H1 (cell line): ENCODE measurements at regions not wholly inside any gene's neighbourhood (a gene's known extent, or its start where the extent isn't known, plus 50 kb on each side); places are given as distances from the start of the nearest gene placed in this dataset.

Experiments
- CTCF ChIA-PET: fragments of 300-600 bp; sonication (Branson Sonifier 250); formaldehyde crosslinking; loops from one replicate; lab custom pipeline; 2021; ENCODE audit not compliant: partially characterized antibody; lab: Charles Lee
- POLR2A ChIA-PET: fragments of 300-600 bp; sonication (Branson Sonifier 250); formaldehyde crosslinking; loops from one replicate; lab custom pipeline; 2021; ENCODE audit warnings: inconsistent platforms; ENCODE audit not compliant: partially characterized antibody; lab: Charles Lee
- DNase-seq, 2 experiments: peaks; one replicate each; pipeline versions ENCODE4 v3.0.0 to v3.0.0-alpha.2; 2010 to 2022; ENCODE audit warnings: low spot score in 2 of 2, low read depth in 1 of 2, mixed read lengths in 1 of 2
- FAIRE-seq: peaks from 2 replicates; lab custom pipeline; 2011; peaks lifted over from hg19 to GRCh38; lab: Jason Lieb, UNC
- H2AFZ ChIP-seq: 2 replicates; pipeline ENCODE4 v1.8.1; 2012; ENCODE audit warnings: low read length, inconsistent platforms
- H2AK5ac ChIP-seq: 2 replicates; pipeline ENCODE4 v1.6.1; 2013; ENCODE audit warnings: low read depth, low read length
- H2BK120ac ChIP-seq: replicated peaks from 2 replicates; pipeline ENCODE3; 2013; ENCODE audit warnings: low read depth, low read length, inconsistent platforms
- H2BK12ac ChIP-seq: 2 replicates; pipeline ENCODE4 v1.6.1; 2013; ENCODE audit warnings: low read depth, low read length
- H2BK15ac ChIP-seq: 2 replicates; pipeline ENCODE4 v1.6.1; 2013; ENCODE audit warnings: low read length
- H2BK20ac ChIP-seq: 2 replicates; pipeline ENCODE4 v1.6.1; 2013; ENCODE audit warnings: low read length
- H2BK5ac ChIP-seq: 2 replicates; pipeline ENCODE4 v1.6.1; 2013; ENCODE audit warnings: low read depth, low read length
- H3K14ac ChIP-seq: 2 replicates; pipeline ENCODE4 v1.6.1; 2013; ENCODE audit warnings: inconsistent platforms; ENCODE audit not compliant: insufficient read length
- H3K18ac ChIP-seq: 2 replicates; pipeline ENCODE4 v1.6.1; 2013; ENCODE audit warnings: low read length; ENCODE audit errors: extremely low read depth
- H3K23ac ChIP-seq: 2 replicates; pipeline ENCODE4 v1.6.1; 2013; ENCODE audit warnings: inconsistent platforms; ENCODE audit not compliant: insufficient read length
- H3K23me2 ChIP-seq: 2 replicates; pipeline ENCODE4 v1.6.1; 2013; ENCODE audit warnings: low read depth, low read length
- H3K27ac ChIP-seq: 2 replicates; pipeline ENCODE4 v1.6.1; 2011; ENCODE audit warnings: low read depth, low read length, inconsistent platforms
- H3K27me3 ChIP-seq, 4 experiments: replicated peaks in 1 of 4; 1 replicate in 1 of 4; 2 replicates in 3 of 4; pipeline versions ENCODE4 v1.6.1 to v1.8.1; 2011 to 2013; ENCODE audit warnings: low read length in 3 of 4, mild to moderate bottlenecking in 3 of 4, inconsistent platforms in 2 of 4, mixed read lengths in 2 of 4, moderate library complexity in 1 of 4; ENCODE audit not compliant: control insufficient read depth in 3 of 4, insufficient read depth in 3 of 4; ENCODE audit errors: extremely low read depth in 1 of 4
- H3K36me3 ChIP-seq, 4 experiments: 2 replicates each; pipeline versions ENCODE4 v1.6.1 to v1.8.1; 2011 to 2013; ENCODE audit warnings: mild to moderate bottlenecking in 4 of 4, low read length in 3 of 4, moderate library complexity in 2 of 4, control low read depth in 1 of 4, inconsistent platforms in 1 of 4; ENCODE audit not compliant: insufficient read depth in 4 of 4, control insufficient read depth in 2 of 4
- H3K4ac ChIP-seq: replicated peaks from 2 replicates; pipeline ENCODE3; 2013; ENCODE audit warnings: low read length, low read depth, mixed read lengths, inconsistent platforms; ENCODE audit not compliant: insufficient read length
- H3K4me1 ChIP-seq, 4 experiments: replicated peaks in 1 of 4; 1 replicate in 1 of 4; 2 replicates in 3 of 4; pipeline versions ENCODE4 v1.6.1 to v1.8.1; 2011 to 2013; ENCODE audit warnings: low read length in 3 of 4, inconsistent platforms in 2 of 4, mixed read lengths in 1 of 4; ENCODE audit not compliant: insufficient read depth in 4 of 4, control insufficient read depth in 3 of 4
- H3K4me2 ChIP-seq, 2 experiments: 2 replicates each; pipeline versions ENCODE4 v1.6.1 to v1.8.1; 2011 to 2013; ENCODE audit warnings: low read depth in 2 of 2, low read length in 2 of 2, control low read depth in 1 of 2, inconsistent platforms in 1 of 2, mild to moderate bottlenecking in 1 of 2; ENCODE audit not compliant: insufficient read depth in 1 of 2
- H3K4me3 ChIP-seq, 4 experiments: fragments of 200-600, 300-600 bp in 1 of 4; sonication (generic), shearing (Covaris generic), sonication (Bioruptor Twin) in 1 of 4; 2 replicates each; pipeline versions ENCODE4 v1.5.1 to v1.8.1; 2011 to 2016; ENCODE audit warnings: low read length in 4 of 4, low read depth in 3 of 4, control low read depth in 2 of 4, inconsistent platforms in 2 of 4, mild to moderate bottlenecking in 2 of 4, mixed read lengths in 1 of 4, moderate library complexity in 1 of 4; ENCODE audit not compliant: insufficient read depth in 2 of 4; ENCODE audit errors: extremely low read depth in 1 of 4
- H3K56ac ChIP-seq: replicated peaks from 2 replicates; pipeline ENCODE3; 2013; ENCODE audit warnings: low read depth, mild to moderate bottlenecking, mixed read lengths, low read length, inconsistent platforms; ENCODE audit not compliant: insufficient read length
- H3K79me1 ChIP-seq: 2 replicates; pipeline ENCODE4 v1.6.1; 2013; ENCODE audit warnings: low read depth, low read length, control low read depth
- H3K79me2 ChIP-seq, 2 experiments: 2 replicates each; pipeline versions ENCODE4 v1.6.1 to v1.8.1; 2012 to 2013; ENCODE audit warnings: low read length in 2 of 2, mild to moderate bottlenecking in 2 of 2, inconsistent platforms in 1 of 2; ENCODE audit not compliant: insufficient read depth in 2 of 2, control insufficient read depth in 1 of 2
- H3K9ac ChIP-seq, 4 experiments: replicated peaks in 1 of 4; 1 replicate in 1 of 4; 2 replicates in 3 of 4; pipeline versions ENCODE4 v1.6.1 to v1.8.1; 2011 to 2013; ENCODE audit warnings: low read depth in 3 of 4, low read length in 3 of 4, control low read depth in 2 of 4, mild to moderate bottlenecking in 2 of 4, moderate library complexity in 2 of 4, inconsistent platforms in 1 of 4; ENCODE audit errors: extremely low read depth in 1 of 4
- H3K9me3 ChIP-seq, 2 experiments: 2 replicates each; pipeline versions ENCODE4 v1.6.1 to v1.8.1; 2012 to 2013; ENCODE audit warnings: mild to moderate bottlenecking in 2 of 2, moderate library complexity in 2 of 2, control low read depth in 1 of 2, inconsistent platforms in 1 of 2, low read depth in 1 of 2, low read length in 1 of 2, mixed read lengths in 1 of 2; ENCODE audit not compliant: insufficient read depth in 2 of 2
- H4K20me1 ChIP-seq, 2 experiments: replicated peaks in 1 of 2; 2 replicates each; pipeline versions ENCODE3 to v1.8.1; 2011 to 2013; ENCODE audit warnings: inconsistent platforms in 2 of 2, low read length in 2 of 2, mild to moderate bottlenecking in 1 of 2; ENCODE audit not compliant: insufficient read depth in 2 of 2, control insufficient read depth in 1 of 2
- H4K5ac ChIP-seq: 2 replicates; pipeline ENCODE4 v1.6.1; 2013; ENCODE audit warnings: low read length, low read depth, mixed read lengths, inconsistent platforms; ENCODE audit not compliant: insufficient read length
- H4K8ac ChIP-seq: 2 replicates; pipeline ENCODE4 v1.8.0; 2013; ENCODE audit warnings: mild to moderate bottlenecking, moderate library complexity, low read length, inconsistent platforms; ENCODE audit not compliant: insufficient read depth; ENCODE audit errors: extremely low read depth
- H4K91ac ChIP-seq: replicated peaks from 2 replicates; pipeline ENCODE3; 2013; ENCODE audit warnings: low read length, mixed read lengths, inconsistent platforms; ENCODE audit not compliant: insufficient read length
- EP300 ChIP-seq, 2 experiments: IDR thresholded peaks; 1 replicate in 1 of 2; 2 replicates in 1 of 2; pipeline ENCODE4 v1.6.1; 2011 to 2012; ENCODE audit warnings: low read depth in 2 of 2, low read length in 2 of 2, mild to moderate bottlenecking in 2 of 2, borderline replicate concordance in 1 of 2, inconsistent platforms in 1 of 2, moderate library complexity in 1 of 2
- JUND ChIP-seq: IDR thresholded peaks from 2 replicates; pipeline ENCODE4 v1.6.1; 2011; ENCODE audit warnings: mild to moderate bottlenecking, improper control_type of control experiment, low read length
- KDM1A ChIP-seq: fragments of 200-600, 300-600 bp; sonication (generic); IDR thresholded peaks from 2 replicates; pipeline ENCODE4 v1.7.1; 2016; ENCODE audit warnings: mild to moderate bottlenecking, low read length, borderline replicate concordance
- KDM5A ChIP-seq: fragments of 200-600 bp; IDR thresholded peaks from 2 replicates; pipeline ENCODE4 v1.7.1; 2012; ENCODE audit warnings: mild to moderate bottlenecking, low read length, inconsistent platforms, mixed read lengths
- POLR2A ChIP-seq, 2 experiments: IDR thresholded peaks; 1 replicate in 1 of 2; 2 replicates in 1 of 2; pipeline ENCODE4 v1.6.1; 2011; ENCODE audit warnings: low read depth in 2 of 2, low read length in 2 of 2, mild to moderate bottlenecking in 2 of 2; ENCODE audit errors: control extremely low read depth in 1 of 2
- SIN3A ChIP-seq, 2 experiments: IDR thresholded peaks in 1 of 2; conservative IDR thresholded peaks in 1 of 2; 2 replicates each; pipeline ENCODE4 v1.6.1; 2011 to 2012; ENCODE audit warnings: low read length in 2 of 2, improper control_type of control experiment in 1 of 2, low read depth in 1 of 2, mild to moderate bottlenecking in 1 of 2
- SIX5 ChIP-seq: IDR thresholded peaks from 2 replicates; pipeline ENCODE4 v1.6.1; 2011; ENCODE audit warnings: mild to moderate bottlenecking, low read depth, low read length
- SUZ12 ChIP-seq: fragments of 200-600 bp; sonication (generic); IDR thresholded peaks from 2 replicates; pipeline ENCODE4 v1.6.1; 2012; ENCODE audit warnings: mild to moderate bottlenecking, inconsistent platforms, low read length, moderate library complexity, mixed read lengths
- TAF7 ChIP-seq: optimal IDR thresholded peaks from 2 replicates; pipeline ENCODE3; 2011; ENCODE audit warnings: low read depth, mild to moderate bottlenecking, inconsistent platforms, low read length, moderate library complexity, borderline replicate concordance
- whole genome bisulfite sequencing, 2 experiments: shearing (Covaris generic) in 1 of 2; methylation state at CpG; one replicate each; pipeline versions ENCODE4 v1.1.6 to v1.1.7; 2013 to 2015; ENCODE audit warnings: low lambda C conversion rate in 2 of 2, mixed read lengths in 2 of 2, inconsistent platforms in 1 of 2, low coverage in 1 of 2, missing lambda C conversion rate in 1 of 2; ENCODE audit not compliant: insufficient replicate concordance in 2 of 2, insufficient coverage in 1 of 2, insufficient read length in 1 of 2; ENCODE audit errors: extremely low coverage in 1 of 2, missing lambda C conversion rate in 1 of 2; 5-methylcytosine and 5-hydroxymethylcytosine counted together
- TF ChIP-seq, protein P1 (sequence below): IDR thresholded peaks from 2 replicates; pipeline ENCODE4 v1.6.1; 2012; ENCODE audit warnings: inconsistent platforms

DNA sequence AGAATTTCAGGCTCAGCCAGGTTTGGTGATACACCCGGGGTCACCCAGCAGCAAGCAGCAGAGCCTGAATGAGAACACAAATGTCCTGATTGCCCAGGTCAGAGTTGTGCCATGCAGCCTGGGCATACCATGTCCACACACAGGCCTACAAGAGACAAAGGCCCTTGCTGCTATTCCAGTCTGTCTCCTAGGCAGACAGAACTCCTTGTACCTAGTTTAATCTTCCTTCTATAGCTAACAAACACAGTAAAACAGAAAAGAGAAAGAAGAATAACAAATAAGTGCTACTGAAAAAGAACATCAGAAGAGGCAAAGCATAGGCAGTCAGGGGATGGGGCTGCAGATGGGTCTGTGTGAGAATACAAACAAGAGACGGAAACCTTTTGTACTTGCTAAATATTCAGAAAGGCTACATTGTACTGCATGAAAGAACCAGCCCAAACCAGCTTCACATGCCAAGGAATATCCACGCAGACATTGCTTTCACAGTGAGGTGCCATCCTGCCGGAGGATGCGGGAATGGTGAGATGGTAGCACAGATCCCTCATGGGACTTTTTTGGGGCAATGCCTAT, 401.7 kb downstream of the OMA1 start:
- no peak overlapping the region for H4K5ac ChIP-seq
- no peak overlapping the region for H2BK15ac ChIP-seq
- no peak overlapping the region for H2BK12ac ChIP-seq
- no peak overlapping the region for H4K91ac ChIP-seq
- DNase-seq: no peak
- no peak overlapping the region for H2AFZ ChIP-seq
- no peak overlapping the region for H3K56ac ChIP-seq
- no peaks in the 10 kb centered on the region for H3K9me3 ChIP-seq
- peaks cover 0 to 3% (median 0%) of the 10 kb centered on the region in 4 experiments; a peak in 1 of 7 replicates for H3K4me1 ChIP-seq
- no peaks in the 10 kb centered on the region for H3K27me3 ChIP-seq
- no peaks in the 10 kb centered on the region for H3K79me1 ChIP-seq
- H3K9ac ChIP-seq: no peak overlapping the region
- ChIA-PET POLR2A (interaction anchor here (1.8 kb wide), 1 partner anchor 13 kb away, joined by 4 read pairs; no protein-coding TSS in a partner anchor), CTCF (interaction anchor here (0.6 to 3.3 kb wide), 3 partner anchors 10 to 312 kb away, joined by 3 to 28 read pairs (median 4); no protein-coding TSS in a partner anchor)
- H3K4me3 ChIP-seq: no peak overlapping the region
- H3K79me2 ChIP-seq: no peaks in the 10 kb centered on the region
- H2BK20ac ChIP-seq: no peak overlapping the region
- TF ChIP-seq SIX5 (no peak), KDM5A (no peak), TAF7 (no peak), KDM1A (no peak), SIN3A (conservative IDR thresholded peaks at IDR 0.05 in 1 of 2, IDR thresholded peaks at IDR 0.05 in 1 of 2; ENCODE audit: low read depth in 1 of 2, low read length in 2 of 2) (no peak), POLR2A (IDR thresholded peaks at IDR 0.05; ENCODE audit: control extremely low read depth in 1 of 2, low read depth in 2 of 2, low read length in 2 of 2) (no peak), SUZ12 (no peak), EP300 (IDR thresholded peaks at IDR 0.05; ENCODE audit: borderline replicate concordance in 1 of 2, low read depth in 2 of 2, low read length in 2 of 2) (no peak), JUND (no peak)
- TF ChIP-seq, protein P1, sequence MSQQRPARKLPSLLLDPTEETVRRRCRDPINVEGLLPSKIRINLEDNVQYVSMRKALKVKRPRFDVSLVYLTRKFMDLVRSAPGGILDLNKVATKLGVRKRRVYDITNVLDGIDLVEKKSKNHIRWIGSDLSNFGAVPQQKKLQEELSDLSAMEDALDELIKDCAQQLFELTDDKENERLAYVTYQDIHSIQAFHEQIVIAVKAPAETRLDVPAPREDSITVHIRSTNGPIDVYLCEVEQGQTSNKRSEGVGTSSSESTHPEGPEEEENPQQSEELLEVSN: no peak
- H2BK5ac ChIP-seq: no peak overlapping the region
- H3K23me2 ChIP-seq: no peaks in the 10 kb centered on the region; the same call in 1 of the 2 replicates
- H3K27ac ChIP-seq: no peak overlapping the region
- H2BK120ac ChIP-seq: no peak overlapping the region
- H3K4me2 ChIP-seq: no peak overlapping the region
- H3K14ac ChIP-seq: no peak overlapping the region
- H3K4ac ChIP-seq: no peak overlapping the region
- no peak overlapping the region for H4K8ac ChIP-seq
- no peaks in the 10 kb centered on the region for H4K20me1 ChIP-seq
- FAIRE-seq: no peak
- H3K36me3 ChIP-seq: no peaks in the 10 kb centered on the region
- no peak overlapping the region for H3K18ac ChIP-seq
- no peak overlapping the region for H3K23ac ChIP-seq
- no peak overlapping the region for H2AK5ac ChIP-seq
- 83% methylated on average over 5 of the region's 5 CpGs; no CpG with 5 or more reads in 1 of the 2 experiments for WGBS, 2 experiments
